ENCODE measurements at regions not wholly inside any gene's neighbourhood (a gene's known extent, or its start where the extent isn't known, plus 50 kb on each side); places are given as distances from the start of the nearest gene placed in this dataset.

DNA sequence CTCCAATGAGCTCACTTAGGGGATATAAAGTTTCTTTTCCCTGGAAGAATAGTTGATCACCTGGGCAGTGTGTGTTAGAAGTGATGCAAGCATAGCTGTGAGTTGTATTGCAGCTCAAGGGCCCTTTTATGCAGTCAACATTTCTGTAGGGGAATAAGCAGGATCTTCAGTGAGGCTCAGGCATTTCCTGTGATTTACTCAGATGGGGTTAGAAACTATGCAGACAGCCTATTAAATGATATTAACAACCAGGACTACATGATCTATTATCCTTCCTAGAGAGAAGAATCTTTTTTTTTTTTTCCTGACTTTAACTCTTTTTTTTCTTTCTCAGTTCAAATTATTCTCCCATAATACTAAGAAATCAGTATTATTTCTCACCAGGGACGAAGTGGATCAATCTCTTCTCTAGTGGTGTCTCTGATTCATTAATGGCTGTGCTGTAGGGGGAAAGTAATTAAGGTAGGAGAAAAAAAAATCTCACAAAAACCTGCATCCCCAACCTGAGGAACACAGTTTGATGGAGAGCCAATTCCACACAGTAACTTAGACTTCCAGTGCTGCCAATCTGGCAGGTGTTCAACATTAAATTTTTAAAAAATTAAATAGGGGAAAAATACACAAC, 126.4 kb upstream of the SLC10A2 start:
- no peak for DNase-seq

DNA sequence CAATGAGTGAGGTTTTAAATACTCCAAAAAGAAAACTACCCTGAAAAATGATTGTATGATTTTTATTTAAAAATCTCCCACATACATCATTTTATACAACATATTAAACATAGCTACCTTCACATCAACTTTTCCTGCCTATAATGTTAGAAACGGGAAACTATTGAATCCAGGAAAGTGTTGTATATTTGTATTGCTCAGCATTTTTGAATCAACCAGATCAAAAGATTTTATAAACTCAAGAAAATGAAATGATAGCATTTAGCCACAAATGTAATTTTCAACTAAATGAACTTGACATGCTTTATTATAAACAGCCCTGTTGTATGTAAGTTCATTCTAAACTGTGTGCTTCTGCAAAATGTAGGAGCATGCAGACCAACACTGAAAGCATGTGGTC, 124.6 kb upstream of the SLC10A2 start:
- DNase-seq = no peak

DNA sequence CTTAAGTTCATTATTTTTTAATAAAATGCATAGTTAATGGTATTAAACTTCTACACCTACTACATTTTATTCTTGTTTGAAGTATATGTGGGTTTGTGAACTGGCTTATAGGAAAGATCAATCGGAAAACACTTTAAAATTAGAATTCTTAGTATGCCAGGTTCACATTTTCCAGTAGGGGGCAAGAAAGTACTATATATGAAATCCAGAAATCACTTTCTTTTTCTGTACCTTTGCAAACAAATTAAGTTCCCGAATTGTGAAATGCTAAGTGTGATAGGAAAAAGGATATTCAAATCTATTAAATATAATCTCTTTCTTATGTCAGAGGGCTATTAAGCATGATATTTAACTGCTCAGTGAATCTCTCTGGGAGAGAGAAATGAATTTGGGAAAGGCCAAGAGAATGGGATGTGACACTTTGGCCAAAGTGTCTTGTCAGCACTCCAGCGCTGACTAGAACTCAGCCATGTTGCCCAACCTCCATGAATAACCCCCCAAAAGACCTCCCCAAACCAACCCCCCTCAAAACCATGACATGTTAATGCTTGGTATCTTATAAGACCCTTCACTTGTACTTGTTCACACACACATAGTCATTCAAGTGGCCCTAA, 122.6 kb upstream of the SLC10A2 start:
- peak; percentile 45 for DNase-seq

DNA sequence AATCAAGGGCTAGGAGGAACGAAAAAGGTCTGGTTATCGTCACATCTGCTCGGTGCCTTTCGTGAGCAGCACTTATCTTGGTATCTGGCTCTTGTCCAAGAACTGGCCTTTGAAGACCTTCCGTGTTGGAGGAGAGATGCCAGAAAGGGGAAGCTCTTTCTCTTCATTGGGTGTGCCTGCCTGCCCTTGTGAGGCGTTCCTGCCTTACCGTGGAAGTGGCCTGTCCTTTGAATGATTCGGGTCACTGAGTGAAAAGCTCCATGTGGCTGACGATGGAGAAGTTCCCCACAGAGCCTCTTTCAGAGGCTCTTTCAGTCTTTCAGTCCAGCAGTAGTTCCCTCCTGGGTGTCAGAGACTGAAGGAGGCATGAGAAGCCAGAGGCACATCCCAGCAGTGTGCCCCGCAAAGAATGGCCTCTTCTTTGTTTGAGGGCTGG, 121.5 kb upstream of the SLC10A2 start:
- DNase-seq = no peak

DNA sequence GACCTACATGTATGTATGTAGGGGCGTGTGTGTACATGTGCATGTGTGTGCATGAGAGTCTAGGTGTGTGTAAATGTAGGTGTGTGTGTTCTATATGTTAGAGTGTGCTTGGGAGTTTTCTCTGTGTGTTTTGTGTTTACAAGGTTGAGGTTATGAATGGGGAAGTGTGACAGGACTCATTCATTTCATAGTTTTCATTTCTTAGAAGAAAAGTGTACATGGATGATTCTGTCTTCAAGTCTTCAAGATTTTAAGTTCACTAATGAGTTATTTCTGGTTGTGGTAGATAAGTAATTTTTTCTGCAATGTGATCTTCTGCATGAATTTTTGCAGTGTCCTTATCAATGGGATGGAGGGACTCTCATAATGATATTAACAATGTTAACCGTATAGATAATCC, 118.2 kb upstream of the SLC10A2 start:
- no peak for DNase-seq

- DNase-seq = no peak
Observed at GRCh38 chr13:103178986-103179943, 113.0 kb upstream of the SLC10A2 start.

- DNase-seq = no peak
Observed at GRCh38 chr13:103174966-103175365, 108.7 kb upstream of the SLC10A2 start.

- DNase-seq = no peak
Observed at GRCh38 chr13:103168901-103169508, 102.8 kb upstream of the SLC10A2 start.

- no peak for DNase-seq
Observed at GRCh38 chr13:103164251-103164650, 98.0 kb upstream of the SLC10A2 start.

- no peak for DNase-seq
Observed at GRCh38 chr13:103161476-103161875, 95.3 kb upstream of the SLC10A2 start.

DNA sequence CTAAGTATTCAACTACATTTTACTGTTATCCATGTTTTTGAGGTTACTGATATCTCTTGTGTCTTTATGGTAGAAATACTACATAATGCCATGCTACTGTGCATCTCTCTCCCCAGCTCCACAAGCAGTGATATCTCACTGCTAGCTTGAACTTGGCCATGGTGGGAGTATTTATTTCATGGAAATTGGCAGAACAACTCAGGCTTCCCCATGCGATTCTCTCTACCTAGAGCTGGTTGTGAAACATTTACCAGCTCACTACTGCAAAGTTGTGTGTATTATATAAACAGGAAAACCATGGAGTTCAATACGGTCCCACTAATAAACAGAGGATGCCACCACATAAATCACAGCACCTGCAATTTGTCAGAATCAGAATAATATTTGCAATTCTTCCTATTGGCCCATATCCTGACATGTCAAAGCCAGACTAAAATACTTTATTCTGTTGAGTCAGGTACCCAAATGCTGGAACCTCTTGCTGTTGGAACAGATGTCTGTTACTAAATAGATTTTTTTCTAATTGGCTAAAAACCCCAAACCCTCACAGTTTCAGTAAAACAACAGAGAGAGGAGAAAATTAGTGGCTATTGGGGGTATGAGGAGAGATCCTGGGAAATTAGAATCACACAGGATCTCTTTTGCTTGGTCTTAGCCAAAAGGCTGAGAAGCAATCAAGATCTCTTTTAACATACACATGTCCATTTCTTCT, 91.4 kb upstream of the SLC10A2 start:
- DNase-seq = no peak

DNA sequence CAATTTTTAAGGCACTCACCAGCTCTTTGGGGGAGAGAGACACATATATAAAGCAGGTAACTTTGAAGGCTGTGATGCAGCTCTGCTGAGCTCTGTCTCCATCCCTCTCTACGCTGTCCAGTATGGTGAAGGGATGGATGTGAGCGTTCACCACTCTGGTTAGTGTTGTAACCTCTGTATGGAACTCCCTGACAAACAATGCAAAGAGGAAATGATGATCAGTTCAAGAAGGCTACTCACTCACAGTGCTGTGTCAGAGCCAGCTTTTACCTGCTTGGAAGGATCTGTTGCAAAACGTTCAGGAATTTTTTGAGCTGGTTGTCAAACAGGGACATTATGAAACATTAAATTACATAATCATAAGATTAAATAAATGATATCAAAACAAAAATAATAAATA, 90.8 kb upstream of the SLC10A2 start:
- no peak for DNase-seq

- DNase-seq = no peak
Observed at GRCh38 chr13:103156346-103156998, 90.3 kb upstream of the SLC10A2 start.

DNA sequence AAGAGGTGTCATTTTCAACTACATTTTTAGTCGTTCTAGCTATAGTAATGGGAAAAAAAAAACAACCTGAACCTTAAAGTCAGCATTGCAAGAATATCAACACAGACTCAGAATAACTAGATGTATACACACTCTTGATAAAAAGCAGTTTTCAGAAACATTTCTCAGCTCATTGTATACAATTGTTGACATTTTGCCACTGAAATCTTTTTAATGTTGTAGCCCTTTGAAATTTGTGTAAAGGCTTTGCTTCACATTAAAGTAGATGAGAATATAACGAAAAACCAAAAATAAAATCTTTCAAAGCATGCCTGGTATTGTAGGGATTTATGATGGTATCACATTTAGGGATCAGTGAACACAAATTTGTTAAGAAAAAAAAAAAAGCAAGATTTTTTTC, 87.2 kb upstream of the SLC10A2 start:
- no peak for DNase-seq

- no peak for DNase-seq
Observed at GRCh38 chr13:103147961-103148360, 81.7 kb upstream of the SLC10A2 start.

- no peak for DNase-seq
Observed at GRCh38 chr13:103145442-103145841, 79.2 kb upstream of the SLC10A2 start.

GRCh38 chr13:103143432-103143831, 77.2 kb upstream of the SLC10A2 start:
- no peak for DNase-seq

DNA sequence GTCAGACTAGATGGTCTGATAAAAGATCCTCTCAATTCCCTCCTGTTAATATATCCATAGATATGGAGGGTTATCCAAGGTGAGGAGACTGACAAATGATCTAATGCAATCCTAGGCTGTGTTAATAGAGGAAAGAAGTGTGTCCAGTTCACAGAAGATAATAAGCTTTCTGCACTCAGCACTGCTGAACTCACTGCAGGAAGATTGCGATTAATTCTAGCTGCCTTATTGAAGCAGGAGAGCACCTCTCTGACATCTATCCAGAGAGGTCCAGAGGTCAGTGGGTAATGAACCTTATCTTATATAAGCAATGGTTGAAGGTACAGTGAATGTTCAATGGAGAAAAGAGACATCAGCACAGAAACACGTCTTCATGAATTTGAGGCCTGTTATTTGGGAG, 75.9 kb upstream of the SLC10A2 start:
- DNase-seq = no peak

GRCh38 chr13:103140001-103140671, 73.9 kb upstream of the SLC10A2 start:
- no peak for DNase-seq

DNA sequence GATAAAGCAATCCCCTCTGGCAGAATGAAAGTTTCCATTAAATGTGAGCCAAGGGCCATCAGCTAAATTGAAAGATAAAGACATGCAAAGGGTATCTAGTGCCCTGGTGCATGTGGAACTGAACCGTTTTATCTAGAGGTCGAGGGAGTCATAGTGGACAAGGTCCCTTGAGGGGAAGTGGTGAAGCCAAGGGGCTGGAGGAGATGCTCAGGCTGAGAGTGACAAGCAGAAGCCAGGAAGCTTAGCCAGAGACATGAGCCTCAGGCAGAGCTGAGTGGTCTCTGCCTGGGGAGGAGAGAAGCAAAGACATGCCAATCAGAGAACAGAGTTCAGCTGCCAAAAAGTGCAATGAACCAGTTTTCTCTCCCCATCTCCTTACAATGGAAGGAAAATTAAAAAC, 68.1 kb upstream of the SLC10A2 start:
- DNase-seq = no peak

DNA sequence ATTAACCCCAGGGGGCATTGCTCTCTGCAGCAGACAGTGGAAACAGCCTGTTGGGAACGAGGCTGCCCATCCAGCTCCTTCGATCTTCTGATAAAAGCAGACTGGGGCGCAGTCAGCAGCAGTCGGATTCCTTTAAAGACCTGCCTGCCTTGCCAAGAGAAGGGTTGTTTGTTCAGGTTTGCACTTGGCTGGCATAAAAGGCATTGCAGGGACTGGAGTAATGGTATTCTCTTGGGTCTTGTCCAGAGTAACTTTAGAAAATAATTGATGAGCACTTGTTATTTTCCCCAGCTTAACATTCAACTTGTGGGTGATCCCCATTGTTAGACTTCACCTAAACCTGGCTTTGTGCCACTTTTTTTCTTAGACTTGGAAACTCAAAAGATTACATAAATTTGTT, 67.3 kb upstream of the SLC10A2 start:
- no peak for DNase-seq

All from renal pelvis (tissue), 1 donor.